ENCODE measurements at regions not wholly inside any gene's neighbourhood (a gene's known extent, or its start where the extent isn't known, plus 50 kb on each side); places are given as distances from the start of the nearest gene placed in this dataset.
"Not testable (repeated sequence)": the region's sequence is repeated elsewhere in the genome, so short reads cannot be mapped to it uniquely, and the experiment has no call there.

DNA sequence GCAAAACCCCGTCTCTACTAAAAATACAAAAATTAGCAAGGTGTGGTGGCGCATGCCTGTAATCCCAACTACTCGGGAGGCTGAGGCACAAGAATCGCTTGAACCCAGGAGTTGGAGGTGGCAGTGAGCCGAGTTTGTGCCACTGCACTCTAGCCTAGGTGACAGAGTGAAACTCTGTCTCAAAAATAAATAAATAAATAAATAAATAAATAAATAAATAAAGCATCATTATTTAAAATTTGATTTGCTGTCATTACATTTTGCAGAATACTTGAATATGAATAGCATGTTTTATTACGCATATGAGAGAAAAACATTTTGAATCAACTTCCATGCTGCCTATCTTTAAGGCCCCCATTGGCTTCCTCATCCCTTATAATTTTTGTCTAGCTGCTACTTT is 53.4 kb upstream of the MED14 start:
- H3K9me3 ChIP-seq; ATAC-seq; CTCF ChIA-PET; H3K4me2 ChIP-seq; H3K4me3 ChIP-seq; FAIRE-seq; POLR2A ChIA-PET; H3K27ac ChIP-seq; H3K4me1 ChIP-seq; DNase-seq (ENCODE audit: low read depth in 1 of 2, low spot score in 1 of 2): not testable (repeated sequence)
- TF ChIP-seq ZC3H11A (IDR thresholded peaks at IDR 0.05) = peak; percentile 89
- WGBS (ENCODE audit: missing lambda C conversion rate) = 94% methylated on average over 6 of the region's 6 CpGs

DNA sequence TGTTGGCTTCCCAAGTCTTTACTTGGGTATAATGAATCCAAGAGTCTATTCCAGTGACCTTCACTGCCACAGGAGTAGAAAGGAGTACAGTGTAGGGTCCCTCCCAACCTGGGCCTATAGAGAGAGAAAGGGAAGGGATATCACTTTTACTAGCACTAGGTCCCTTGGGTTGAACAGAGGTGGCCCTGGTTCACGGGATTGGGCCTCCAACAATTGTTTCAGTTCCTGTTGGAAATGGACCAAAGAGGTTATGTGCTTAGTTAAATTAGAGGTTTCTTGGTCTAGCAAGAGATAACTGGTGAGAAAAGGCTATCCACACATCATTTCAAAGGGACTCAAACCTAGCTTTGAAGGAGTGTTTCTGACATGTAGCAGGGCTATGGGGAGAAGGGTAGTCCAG is 57.1 kb upstream of the MED14 start:
- no peak for ATAC-seq
- no peak for DNase-seq (ENCODE audit: low read depth in 1 of 2, low spot score in 1 of 2)
- Histone ChIP-seq H3K27ac (no peak overlapping the region), H3K4me1 (peaks cover 7% of the 10 kb centered on the region), H3K4me3 (no peak overlapping the region), H3K4me2 (no peak overlapping the region), H3K9me3 (no peaks in the 10 kb centered on the region; the same call in 2 of the 3 replicates)
- WGBS (ENCODE audit: missing lambda C conversion rate) = 80% methylated on average over 1 of the region's 1 CpG
- TF ChIP-seq RFX5 (IDR thresholded peaks at IDR 0.05) = no peak
- TF ChIP-seq, protein P1, sequence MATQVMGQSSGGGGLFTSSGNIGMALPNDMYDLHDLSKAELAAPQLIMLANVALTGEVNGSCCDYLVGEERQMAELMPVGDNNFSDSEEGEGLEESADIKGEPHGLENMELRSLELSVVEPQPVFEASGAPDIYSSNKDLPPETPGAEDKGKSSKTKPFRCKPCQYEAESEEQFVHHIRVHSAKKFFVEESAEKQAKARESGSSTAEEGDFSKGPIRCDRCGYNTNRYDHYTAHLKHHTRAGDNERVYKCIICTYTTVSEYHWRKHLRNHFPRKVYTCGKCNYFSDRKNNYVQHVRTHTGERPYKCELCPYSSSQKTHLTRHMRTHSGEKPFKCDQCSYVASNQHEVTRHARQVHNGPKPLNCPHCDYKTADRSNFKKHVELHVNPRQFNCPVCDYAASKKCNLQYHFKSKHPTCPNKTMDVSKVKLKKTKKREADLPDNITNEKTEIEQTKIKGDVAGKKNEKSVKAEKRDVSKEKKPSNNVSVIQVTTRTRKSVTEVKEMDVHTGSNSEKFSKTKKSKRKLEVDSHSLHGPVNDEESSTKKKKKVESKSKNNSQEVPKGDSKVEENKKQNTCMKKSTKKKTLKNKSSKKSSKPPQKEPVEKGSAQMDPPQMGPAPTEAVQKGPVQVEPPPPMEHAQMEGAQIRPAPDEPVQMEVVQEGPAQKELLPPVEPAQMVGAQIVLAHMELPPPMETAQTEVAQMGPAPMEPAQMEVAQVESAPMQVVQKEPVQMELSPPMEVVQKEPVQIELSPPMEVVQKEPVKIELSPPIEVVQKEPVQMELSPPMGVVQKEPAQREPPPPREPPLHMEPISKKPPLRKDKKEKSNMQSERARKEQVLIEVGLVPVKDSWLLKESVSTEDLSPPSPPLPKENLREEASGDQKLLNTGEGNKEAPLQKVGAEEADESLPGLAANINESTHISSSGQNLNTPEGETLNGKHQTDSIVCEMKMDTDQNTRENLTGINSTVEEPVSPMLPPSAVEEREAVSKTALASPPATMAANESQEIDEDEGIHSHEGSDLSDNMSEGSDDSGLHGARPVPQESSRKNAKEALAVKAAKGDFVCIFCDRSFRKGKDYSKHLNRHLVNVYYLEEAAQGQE (IDR thresholded peaks at IDR 0.05) = no peak
- no peak for TF ChIP-seq KDM1A (IDR thresholded peaks at IDR 0.05; ENCODE audit: low read depth)
- TF ChIP-seq ZFP36 (IDR thresholded peaks at IDR 0.05; ENCODE audit: borderline replicate concordance, partially characterized antibody) = no peak
- no peak for TF ChIP-seq RCOR1 (IDR thresholded peaks at IDR 0.05; ENCODE audit: low read depth, low read length)
- no peak for TF ChIP-seq RARB (CRISPR knock-in tag; IDR thresholded peaks at IDR 0.05)
- FAIRE-seq = no peak
- ChIA-PET CTCF (interaction anchor here (2.6 kb wide), 1 partner anchor 140 kb away, joined by 19 read pairs; no protein-coding TSS in a partner anchor), POLR2A (no interaction called here)

DNA sequence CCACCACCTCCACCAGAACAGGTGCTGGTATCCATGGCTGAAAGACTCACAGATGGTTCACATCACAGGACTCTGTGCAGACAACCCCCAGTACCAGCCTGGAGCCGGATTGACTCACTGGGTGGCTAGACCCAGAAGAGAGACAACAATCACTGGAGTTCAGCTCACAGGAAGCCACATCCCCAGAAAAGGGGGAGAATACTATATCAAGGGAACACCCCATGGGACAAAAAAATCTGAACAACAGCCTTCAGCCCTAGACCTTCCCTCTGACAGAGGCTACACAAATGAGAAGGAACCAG is 59.4 kb upstream of the MED14 start:
- POLR2A ChIA-PET, FAIRE-seq, H3K4me1 ChIP-seq, ATAC-seq, H3K4me3 ChIP-seq, H3K9me3 ChIP-seq: not testable (repeated sequence)
- H3K4me2 ChIP-seq = 0 out of 3 replicates have a peak overlapping the region, but pooled peaks have one; percentile 69
- peak in 1 of 2 experiments; percentile 3 for DNase-seq (ENCODE audit: low read depth in 1 of 2, low spot score in 1 of 2)
- H3K27ac ChIP-seq = peak overlapping the region; percentile 81 to 87
- CTCF ChIA-PET = interaction anchor here (0.7 to 2.6 kb wide), 22 partner anchors 9 to 331 kb away, joined by 3 to 19 read pairs (median 5); partner anchors contain the start of gene CXorf38
- 100% methylated on average over 1 of the region's 1 CpG for WGBS (ENCODE audit: missing lambda C conversion rate)

DNA sequence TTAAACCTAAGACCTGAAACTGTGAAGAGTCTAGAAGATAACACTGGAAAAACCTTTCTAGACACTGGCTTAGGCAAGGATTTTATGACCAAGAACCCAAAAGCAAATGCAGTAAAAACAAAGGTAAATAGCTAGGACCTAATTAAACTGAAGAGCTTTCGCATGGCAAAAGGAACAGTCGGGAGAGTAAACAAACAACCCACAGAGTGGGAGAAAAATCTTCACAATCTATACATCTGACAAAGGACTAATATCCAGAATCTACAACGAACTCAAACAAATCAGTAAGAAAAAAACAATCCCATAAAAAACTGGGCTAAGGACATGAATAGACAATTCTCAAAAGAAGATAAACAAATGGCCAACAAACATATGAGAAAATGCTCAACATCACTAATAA is 64.4 kb upstream of the MED14 start:
- WGBS (ENCODE audit: missing lambda C conversion rate) = 45% methylated on average over 3 of the region's 3 CpGs
- FAIRE-seq; H3K4me3 ChIP-seq; CTCF ChIA-PET; DNase-seq (ENCODE audit: low read depth in 1 of 2, low spot score in 1 of 2); POLR2A ChIA-PET; H3K4me2 ChIP-seq; H3K27ac ChIP-seq; H3K9me3 ChIP-seq; H3K4me1 ChIP-seq; ATAC-seq: not testable (repeated sequence)

DNA sequence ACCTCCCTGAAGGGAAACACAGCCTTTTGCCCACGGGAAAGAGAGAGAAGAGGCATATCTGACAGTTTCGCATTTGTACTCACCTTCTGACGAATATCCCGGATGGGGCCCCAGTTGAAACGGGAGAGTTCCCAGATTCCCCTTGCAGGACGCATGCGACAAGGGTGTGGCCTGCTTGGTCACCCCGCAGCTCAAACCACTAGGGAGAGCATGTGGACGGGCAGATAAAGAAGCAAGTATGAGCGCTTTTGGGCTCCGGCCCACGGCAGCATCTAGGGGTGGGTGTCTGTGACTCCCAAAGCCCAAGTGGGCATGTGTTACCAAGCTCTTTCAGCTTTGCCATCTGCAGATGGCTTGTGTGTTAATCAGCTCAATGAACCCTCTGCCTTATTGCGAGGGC is 70.1 kb upstream of the MED14 start:
- no peaks in the 10 kb centered on the region for H3K9me3 ChIP-seq
- ATAC-seq (no peak), FAIRE-seq (no peak), DNase-seq (ENCODE audit: low read depth in 1 of 2, low spot score in 1 of 2) (no peak)
- no peak overlapping the region for H3K27ac ChIP-seq
- no peak overlapping the region for H3K4me2 ChIP-seq
- H3K4me3 ChIP-seq = no peak overlapping the region
- TF ChIP-seq CBX8 (IDR thresholded peaks at IDR 0.05) = no peak
- TF ChIP-seq SMC3 (IDR thresholded peaks at IDR 0.05) = no peak
- TF ChIP-seq JUNB (IDR thresholded peaks at IDR 0.05) = no peak
- WGBS (ENCODE audit: missing lambda C conversion rate) = 71% methylated on average over 8 of the region's 13 CpGs
- CTCF ChIA-PET = no interaction called here
- POLR2A ChIA-PET = no interaction called here
- H3K4me1 ChIP-seq = no peaks in the 10 kb centered on the region

Measured in A549 (cell line).